ENCODE measurements at regions not wholly inside any gene's neighbourhood (a gene's known extent, or its start where the extent isn't known, plus 50 kb on each side); places are given as distances from the start of the nearest gene placed in this dataset.

DNA sequence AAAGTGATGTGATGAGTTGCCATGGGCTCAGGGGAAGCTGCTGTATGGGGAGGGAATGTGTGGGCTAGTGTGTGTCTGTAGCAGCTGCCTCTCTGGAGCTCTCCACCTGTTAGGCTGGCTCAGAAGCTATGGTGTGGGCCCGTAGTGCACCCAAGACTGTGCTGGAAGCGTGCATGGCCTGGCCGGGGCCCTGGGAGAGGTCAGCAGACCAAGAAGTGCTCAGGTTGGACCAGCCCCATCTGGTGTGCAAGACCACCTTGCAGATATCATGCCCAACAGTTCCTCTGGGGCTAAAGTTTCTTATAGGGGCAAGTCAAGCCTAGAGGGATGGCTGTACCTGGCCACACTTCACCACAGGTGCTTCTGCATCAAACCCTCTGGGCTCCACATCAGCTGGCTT is 274.4 kb upstream of the CCDC179 start:
- no peaks in the 10 kb centered on the region for H3K4me1 ChIP-seq (ENCODE audit: insufficient read depth, low read length, poor library complexity, severe bottlenecking)
- no peak overlapping the region for H3K27ac ChIP-seq (ENCODE audit: low read depth, low read length, poor library complexity, severe bottlenecking)

DNA sequence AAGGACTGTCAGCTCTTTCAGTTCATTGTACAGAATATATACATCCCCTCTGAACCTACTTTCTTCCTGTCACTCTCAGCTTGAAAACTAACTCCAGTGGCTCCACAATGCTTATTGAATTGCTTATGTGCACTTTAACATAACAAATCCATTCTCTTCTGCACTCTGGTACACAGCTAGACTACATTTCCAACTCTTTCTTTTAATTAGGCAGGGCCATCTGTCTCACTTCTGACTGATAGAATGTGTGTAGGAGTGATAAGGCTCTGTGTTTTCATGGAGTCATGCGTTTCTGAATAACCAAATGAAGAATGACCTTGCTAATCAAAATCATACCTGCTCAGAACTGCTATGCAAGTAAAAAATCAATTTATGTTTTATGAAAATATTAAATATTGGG is 278.5 kb upstream of the CCDC179 start:
- intact Hi-C loops (cut with micrococcal nuclease; ENCODE audit: unreplicated experiment) = no loop called here
- Histone ChIP-seq H3K27ac (ENCODE audit: low read depth, low read length, poor library complexity, severe bottlenecking) (no peak overlapping the region), H3K36me3 (ENCODE audit: insufficient read depth, low read length, poor library complexity, severe bottlenecking) (no peaks in the 10 kb centered on the region), H3K4me1 (ENCODE audit: insufficient read depth, low read length, poor library complexity, severe bottlenecking) (no peaks in the 10 kb centered on the region), H3K9me3 (ENCODE audit: low read depth, low read length, poor library complexity, severe bottlenecking) (no peaks in the 10 kb centered on the region), H3K27me3 (replicated peaks; ENCODE audit: insufficient read depth, low read depth, low read length, poor library complexity) (no peaks in the 10 kb centered on the region), H3K4me3 (ENCODE audit: low read depth, low read length, poor library complexity, severe bottlenecking) (no peak overlapping the region)
- POLR2A ChIA-PET (ENCODE audit: low non-redundant PET) = no interaction called here
- TF ChIP-seq, protein P1, sequence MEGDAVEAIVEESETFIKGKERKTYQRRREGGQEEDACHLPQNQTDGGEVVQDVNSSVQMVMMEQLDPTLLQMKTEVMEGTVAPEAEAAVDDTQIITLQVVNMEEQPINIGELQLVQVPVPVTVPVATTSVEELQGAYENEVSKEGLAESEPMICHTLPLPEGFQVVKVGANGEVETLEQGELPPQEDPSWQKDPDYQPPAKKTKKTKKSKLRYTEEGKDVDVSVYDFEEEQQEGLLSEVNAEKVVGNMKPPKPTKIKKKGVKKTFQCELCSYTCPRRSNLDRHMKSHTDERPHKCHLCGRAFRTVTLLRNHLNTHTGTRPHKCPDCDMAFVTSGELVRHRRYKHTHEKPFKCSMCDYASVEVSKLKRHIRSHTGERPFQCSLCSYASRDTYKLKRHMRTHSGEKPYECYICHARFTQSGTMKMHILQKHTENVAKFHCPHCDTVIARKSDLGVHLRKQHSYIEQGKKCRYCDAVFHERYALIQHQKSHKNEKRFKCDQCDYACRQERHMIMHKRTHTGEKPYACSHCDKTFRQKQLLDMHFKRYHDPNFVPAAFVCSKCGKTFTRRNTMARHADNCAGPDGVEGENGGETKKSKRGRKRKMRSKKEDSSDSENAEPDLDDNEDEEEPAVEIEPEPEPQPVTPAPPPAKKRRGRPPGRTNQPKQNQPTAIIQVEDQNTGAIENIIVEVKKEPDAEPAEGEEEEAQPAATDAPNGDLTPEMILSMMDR (conservative IDR thresholded peaks at IDR 0.05; ENCODE audit: low read depth, low read length) = no peak
- no peak for TF ChIP-seq EZH2 (IDR thresholded peaks at IDR 0.05; ENCODE audit: borderline replicate concordance, low read depth, low read length, poor library complexity, severe bottlenecking)
- no peak for DNase-seq (ENCODE audit: low spot score)
- BruUV-seq (replicated peaks) = no TSS peak
- CTCF ChIA-PET = no interaction called here

More for the DNA sequence above, 274.4 kb upstream of the CCDC179 start:
- H3K36me3 ChIP-seq (ENCODE audit: insufficient read depth, low read length, poor library complexity, severe bottlenecking) = no peaks in the 10 kb centered on the region
- intact Hi-C loops (cut with micrococcal nuclease; ENCODE audit: unreplicated experiment) = no loop called here
- TF ChIP-seq, protein P1 (conservative IDR thresholded peaks at IDR 0.05; ENCODE audit: low read depth, low read length) = no peak
- TF ChIP-seq EZH2 (IDR thresholded peaks at IDR 0.05; ENCODE audit: borderline replicate concordance, low read depth, low read length, poor library complexity, severe bottlenecking) = no peak
- H3K27me3 ChIP-seq (replicated peaks; ENCODE audit: insufficient read depth, low read depth, low read length, poor library complexity) = no peaks in the 10 kb centered on the region
- CTCF ChIA-PET = no interaction called here
- no peak for DNase-seq (ENCODE audit: low spot score)
- BruUV-seq (replicated peaks) = no TSS peak
- H3K4me3 ChIP-seq (ENCODE audit: low read depth, low read length, poor library complexity, severe bottlenecking) = no peak overlapping the region
- no peaks in the 10 kb centered on the region for H3K9me3 ChIP-seq (ENCODE audit: low read depth, low read length, poor library complexity, severe bottlenecking)
- POLR2A ChIA-PET (ENCODE audit: low non-redundant PET) = no interaction called here

DNA sequence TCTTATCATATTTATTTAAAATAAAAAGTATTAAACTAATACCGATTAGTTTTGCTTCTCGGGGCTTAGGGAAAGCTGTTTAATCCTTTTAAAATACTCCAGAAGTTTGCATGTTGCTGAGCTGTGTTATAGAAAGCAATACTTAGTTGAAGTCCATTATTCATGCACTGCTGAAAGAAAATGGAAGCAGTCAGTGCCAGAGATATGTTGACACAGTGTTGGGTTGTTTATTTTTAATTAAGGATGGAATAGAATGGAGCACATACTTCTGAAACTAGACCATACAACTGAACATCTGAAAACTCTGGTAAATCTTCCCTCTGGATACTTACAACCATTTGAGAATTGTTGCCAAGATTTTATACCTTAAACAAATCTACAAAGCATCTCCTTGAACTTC is 282.7 kb upstream of the CCDC179 start:
- intact Hi-C loops (cut with micrococcal nuclease; ENCODE audit: unreplicated experiment) = no loop called here
- H3K9me3 ChIP-seq (ENCODE audit: low read depth, low read length, poor library complexity, severe bottlenecking) = no peaks in the 10 kb centered on the region
- TF ChIP-seq, protein P1 (conservative IDR thresholded peaks at IDR 0.05; ENCODE audit: low read depth, low read length) = no peak
- no peak for TF ChIP-seq EZH2 (IDR thresholded peaks at IDR 0.05; ENCODE audit: borderline replicate concordance, low read depth, low read length, poor library complexity, severe bottlenecking)
- H3K27ac ChIP-seq (ENCODE audit: low read depth, low read length, poor library complexity, severe bottlenecking) = no peak overlapping the region
- BruUV-seq (replicated peaks) = no TSS peak
- DNase-seq (ENCODE audit: low spot score) = no peak
- ChIA-PET CTCF (no interaction called here), POLR2A (ENCODE audit: low non-redundant PET) (no interaction called here)
- no peak overlapping the region for H3K4me3 ChIP-seq (ENCODE audit: low read depth, low read length, poor library complexity, severe bottlenecking)
- no peaks in the 10 kb centered on the region for H3K27me3 ChIP-seq (replicated peaks; ENCODE audit: insufficient read depth, low read depth, low read length, poor library complexity)
- H3K4me1 ChIP-seq (ENCODE audit: insufficient read depth, low read length, poor library complexity, severe bottlenecking) = no peaks in the 10 kb centered on the region
- H3K36me3 ChIP-seq (ENCODE audit: insufficient read depth, low read length, poor library complexity, severe bottlenecking) = no peaks in the 10 kb centered on the region
